ENCODE measurements at regions not wholly inside any gene's neighbourhood (a gene's known extent, or its start where the extent isn't known, plus 50 kb on each side); places are given as distances from the start of the nearest gene placed in this dataset.

GRCh38 chr7:41825927-41826480 lies 123.1 kb upstream of the INHBA start:
- Histone ChIP-seq H3K27ac (ENCODE audit: low read depth, low read length) (no peak overlapping the region), H3K4me3 (ENCODE audit: low read depth, low read length) (no peak overlapping the region), H3K27me3 (ENCODE audit: control insufficient read depth, insufficient read depth, low read length) (no peaks in the 10 kb centered on the region), H3K9me3 (ENCODE audit: control insufficient read depth, insufficient read depth, low read length) (no peaks in the 10 kb centered on the region; the same call in 1 of the 2 replicates)
- ChIA-PET CTCF (no interaction called here), POLR2A (no interaction called here)
- no peak for DNase-seq (ENCODE audit: low read depth, low spot score)
- no peak for TF ChIP-seq CTCF (IDR thresholded peaks at IDR 0.05; ENCODE audit: low read depth, low read length)

GRCh38 chr7:41824284-41824683 lies 121.4 kb upstream of the INHBA start:
- no peak for TF ChIP-seq CTCF (IDR thresholded peaks at IDR 0.05; ENCODE audit: low read depth, low read length)
- Histone ChIP-seq H3K4me3 (ENCODE audit: low read depth, low read length) (no peak overlapping the region), H3K27ac (ENCODE audit: low read depth, low read length) (no peak overlapping the region), H3K27me3 (ENCODE audit: control insufficient read depth, insufficient read depth, low read length) (no peaks in the 10 kb centered on the region), H3K9me3 (ENCODE audit: control insufficient read depth, insufficient read depth, low read length) (peaks cover 3% of the 10 kb centered on the region)
- DNase-seq (ENCODE audit: low read depth, low spot score), result no peak
- CTCF ChIA-PET, result no interaction called here
- POLR2A ChIA-PET, result no interaction called here

- ChIA-PET POLR2A (no interaction called here), CTCF (no interaction called here)
- H3K27me3 ChIP-seq (ENCODE audit: control insufficient read depth, insufficient read depth, low read length), result no peaks in the 10 kb centered on the region
- no peak overlapping the region for H3K4me3 ChIP-seq (ENCODE audit: low read depth, low read length)
- no peak for TF ChIP-seq CTCF (IDR thresholded peaks at IDR 0.05; ENCODE audit: low read depth, low read length)
- no peak for DNase-seq (ENCODE audit: low read depth, low spot score)
- H3K27ac ChIP-seq (ENCODE audit: low read depth, low read length), result no peak overlapping the region
- H3K9me3 ChIP-seq (ENCODE audit: control insufficient read depth, insufficient read depth, low read length), result peaks cover 3% of the 10 kb centered on the region
These were observed 119.4 kb upstream of the INHBA start for GRCh38 chr7:41822259-41822817.

- ChIA-PET CTCF (no interaction called here), POLR2A (no interaction called here)
- Histone ChIP-seq H3K27ac (ENCODE audit: low read depth, low read length) (no peak overlapping the region), H3K4me3 (ENCODE audit: low read depth, low read length) (no peak overlapping the region), H3K27me3 (ENCODE audit: control insufficient read depth, insufficient read depth, low read length) (no peaks in the 10 kb centered on the region), H3K9me3 (ENCODE audit: control insufficient read depth, insufficient read depth, low read length) (peaks cover 3% of the 10 kb centered on the region)
- DNase-seq (ENCODE audit: low read depth, low spot score), result no peak
- TF ChIP-seq CTCF (IDR thresholded peaks at IDR 0.05; ENCODE audit: low read depth, low read length), result no peak
These were observed 118.8 kb upstream of the INHBA start for GRCh38 chr7:41821521-41822213.

- TF ChIP-seq CTCF (IDR thresholded peaks at IDR 0.05; ENCODE audit: low read depth, low read length), result no peak
- ChIA-PET POLR2A (no interaction called here), CTCF (no interaction called here)
- Histone ChIP-seq H3K9me3 (ENCODE audit: control insufficient read depth, insufficient read depth, low read length) (peaks cover 3% of the 10 kb centered on the region), H3K27me3 (ENCODE audit: control insufficient read depth, insufficient read depth, low read length) (no peaks in the 10 kb centered on the region), H3K27ac (ENCODE audit: low read depth, low read length) (no peak overlapping the region), H3K4me3 (ENCODE audit: low read depth, low read length) (no peak overlapping the region)
- DNase-seq (ENCODE audit: low read depth, low spot score), result no peak
These were observed 117.3 kb upstream of the INHBA start for GRCh38 chr7:41820111-41820671.

Data from AG04450 (cell line).